Liver (tissue), 8 donors: ENCODE measurements at regions not wholly inside any gene's neighbourhood (a gene's known extent, or its start where the extent isn't known, plus 50 kb on each side); places are given as distances from the start of the nearest gene placed in this dataset.

Experiments used
- DNase-seq: peaks from one replicate; pipeline ENCODE4 v3.0.0-alpha.2; 2017; ENCODE audit warnings: low spot score
- H3K27ac ChIP-seq, 2 donors: one replicate each; pipeline ENCODE4 v1.7.0; 2013; ENCODE audit warnings: inconsistent platforms in 2 of 2, low read length in 2 of 2, control low read depth in 1 of 2, low read depth in 1 of 2, mild to moderate bottlenecking in 1 of 2
- H3K27me3 ChIP-seq, 4 donors: one replicate each; pipeline versions ENCODE4 v1.6.1 to v1.7.0; 2013; ENCODE audit warnings: low read length in 3 of 4, inconsistent platforms in 1 of 4, mild to moderate bottlenecking in 1 of 4, moderate library complexity in 1 of 4; ENCODE audit not compliant: control insufficient read depth in 4 of 4, insufficient read depth in 4 of 4
- H3K36me3 ChIP-seq, 4 donors: one replicate each; pipeline versions ENCODE4 v1.6.1 to v1.7.0; 2013; ENCODE audit warnings: low read length in 3 of 4, mild to moderate bottlenecking in 3 of 4, low read depth in 1 of 4, moderate library complexity in 1 of 4; ENCODE audit not compliant: control insufficient read depth in 4 of 4, insufficient read depth in 3 of 4
- H3K4me1 ChIP-seq, 4 donors: one replicate each; pipeline versions ENCODE4 v1.6.1 to v1.7.0; 2013; ENCODE audit warnings: low read length in 3 of 4, mild to moderate bottlenecking in 3 of 4, moderate library complexity in 1 of 4; ENCODE audit not compliant: control insufficient read depth in 4 of 4, insufficient read depth in 4 of 4
- H3K4me3 ChIP-seq, 3 donors: one replicate each; pipeline versions ENCODE4 v1.6.1 to v1.7.0; 2013; ENCODE audit warnings: low read length in 3 of 3, control low read depth in 1 of 3, low read depth in 1 of 3, mild to moderate bottlenecking in 1 of 3
- H3K9ac ChIP-seq, 2 donors: one replicate each; pipeline ENCODE4 v1.7.0; 2013; ENCODE audit warnings: low read length in 2 of 2, mild to moderate bottlenecking in 2 of 2, moderate library complexity in 2 of 2, control low read depth in 1 of 2, low read depth in 1 of 2
- H3K9me3 ChIP-seq, 4 donors: one replicate each; pipeline versions ENCODE4 v1.6.1 to v1.7.0; 2013; ENCODE audit warnings: low read length in 3 of 4; ENCODE audit not compliant: control insufficient read depth in 4 of 4
- EGR1 ChIP-seq, 2 donors: IDR thresholded peaks; 2 replicates each; pipeline ENCODE4 v1.6.1; 2016 to 2018; ENCODE audit warnings: antibody characterized with exemption in 2 of 2, low read depth in 2 of 2
- FOXA1 ChIP-seq: IDR thresholded peaks from 2 replicates; pipeline ENCODE4 v1.6.1; 2016; ENCODE audit warnings: antibody characterized with exemption
- FOXA2 ChIP-seq: IDR thresholded peaks from 2 replicates; pipeline ENCODE4 v1.6.1; 2016; ENCODE audit warnings: antibody characterized with exemption
- GABPA ChIP-seq, 2 donors: IDR thresholded peaks in 1 of 2; conservative IDR thresholded peaks in 1 of 2; 2 replicates each; pipeline ENCODE4 v1.6.1; 2016; ENCODE audit warnings: antibody characterized with exemption in 2 of 2, mild to moderate bottlenecking in 1 of 2, moderate library complexity in 1 of 2
- HNF4G ChIP-seq: IDR thresholded peaks from 2 replicates; pipeline ENCODE4 v1.6.1; 2016; ENCODE audit warnings: antibody characterized with exemption
- JUND ChIP-seq, 2 donors: IDR thresholded peaks; 2 replicates each; pipeline ENCODE4 v1.6.1; 2016; ENCODE audit warnings: antibody characterized with exemption in 2 of 2
- MAX ChIP-seq: IDR thresholded peaks from 2 replicates; pipeline ENCODE4 v1.6.1; 2016; ENCODE audit warnings: antibody characterized with exemption
- NR2F2 ChIP-seq: IDR thresholded peaks from 2 replicates; pipeline ENCODE4 v1.6.1; 2016; ENCODE audit warnings: antibody characterized with exemption
- RAD21 ChIP-seq, 2 donors: IDR thresholded peaks; 2 replicates each; pipeline ENCODE4 v1.6.1; 2016; ENCODE audit warnings: antibody characterized with exemption in 2 of 2, mild to moderate bottlenecking in 2 of 2
- RXRA ChIP-seq, 2 donors: IDR thresholded peaks; 2 replicates each; pipeline ENCODE4 v1.6.1; 2017 to 2018; ENCODE audit warnings: antibody characterized with exemption in 2 of 2, mild to moderate bottlenecking in 1 of 2
- SP1 ChIP-seq: IDR thresholded peaks from 2 replicates; pipeline ENCODE4 v1.6.1; 2018; ENCODE audit warnings: antibody characterized with exemption, mild to moderate bottlenecking
- TAF1 ChIP-seq: conservative IDR thresholded peaks from 2 replicates; pipeline ENCODE4 v1.6.1; 2016; ENCODE audit warnings: antibody characterized with exemption, mild to moderate bottlenecking
- WGBS: extraction: QIAGEN DNeasy Blood & Tissue Kit; methylation state at CpG from one replicate; pipeline ENCODE4 v1.1.7; 2013; 5-methylcytosine and 5-hydroxymethylcytosine counted together
- TF ChIP-seq, protein P1 (sequence below): IDR thresholded peaks from 2 replicates; pipeline ENCODE4 v1.6.1; 2016; ENCODE audit warnings: antibody characterized with exemption
- TF ChIP-seq, protein P2 (sequence below): IDR thresholded peaks from 2 replicates; pipeline ENCODE4 v1.6.1; 2016; ENCODE audit warnings: antibody characterized with exemption, mild to moderate bottlenecking
- TF ChIP-seq, protein P3 (sequence below): fragments of 150-350 bp; IDR thresholded peaks from 2 replicates; pipeline ENCODE4 v1.5.1; 2017; ENCODE audit warnings: improper control_type of control experiment, low read depth, low read length; ENCODE audit not compliant: missing input control
- donor health status: healthy.
- donor health status: healthy.
- donor health status: healthy.
- donor health status: healthy.
- donor health status: healthy.

DNA sequence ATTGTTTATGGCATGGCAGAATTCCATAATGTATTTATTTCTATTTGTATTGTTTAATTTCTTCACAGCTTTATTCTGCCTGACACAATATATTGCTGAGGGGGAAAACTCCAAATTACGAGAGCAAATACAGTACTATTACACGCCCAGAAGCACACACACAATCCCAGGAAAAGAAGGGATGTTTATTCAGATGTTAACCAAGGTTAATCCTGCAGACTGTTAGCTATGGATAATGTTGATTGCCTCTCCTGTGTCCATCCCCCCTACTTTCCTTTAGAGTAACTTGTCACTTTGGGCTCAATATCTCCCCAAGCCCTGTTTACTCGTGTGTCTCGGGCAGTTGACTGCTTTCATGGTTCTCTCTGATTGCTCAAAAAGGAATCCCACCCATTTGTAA lies 84.2 kb upstream of the ERCC6L2 start:
- H3K9me3 ChIP-seq, result no peaks in the 10 kb centered on the region
- DNase-seq, result no peak
- H3K36me3 ChIP-seq, result no peaks in the 10 kb centered on the region
- no peaks in the 10 kb centered on the region for H3K4me1 ChIP-seq
- H3K27me3 ChIP-seq, result no peaks in the 10 kb centered on the region
- H3K9ac ChIP-seq, result no peak overlapping the region
- no peak overlapping the region for H3K27ac ChIP-seq
- WGBS, result 87% methylated on average over 4 of the region's 4 CpGs
- TF ChIP-seq EGR1 (IDR thresholded peaks at IDR 0.05; ENCODE audit: low read depth in 2 of 2), result no peak
- no peak for TF ChIP-seq RAD21 (IDR thresholded peaks at IDR 0.05)
- TF ChIP-seq RXRA (IDR thresholded peaks at IDR 0.05), result no peak
- TF ChIP-seq HNF4G, result no peak
- no peak for TF ChIP-seq GABPA (IDR thresholded peaks at IDR 0.05 in 1 of 2, conservative IDR thresholded peaks at IDR 0.05 in 1 of 2)
- TF ChIP-seq TAF1, result no peak
- TF ChIP-seq JUND (IDR thresholded peaks at IDR 0.05), result no peak
- TF ChIP-seq FOXA1, result no peak
- TF ChIP-seq NR2F2, result no peak
- TF ChIP-seq FOXA2, result no peak
- TF ChIP-seq SP1, result no peak
- TF ChIP-seq, protein P1, sequence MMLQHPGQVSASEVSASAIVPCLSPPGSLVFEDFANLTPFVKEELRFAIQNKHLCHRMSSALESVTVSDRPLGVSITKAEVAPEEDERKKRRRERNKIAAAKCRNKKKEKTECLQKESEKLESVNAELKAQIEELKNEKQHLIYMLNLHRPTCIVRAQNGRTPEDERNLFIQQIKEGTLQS, result no peak
- no peak overlapping the region for H3K4me3 ChIP-seq

- no peak for DNase-seq
- Histone ChIP-seq H3K9me3 (no peaks in the 10 kb centered on the region), H3K4me1 (no peaks in the 10 kb centered on the region), H3K27me3 (no peaks in the 10 kb centered on the region), H3K36me3 (no peaks in the 10 kb centered on the region), H3K9ac (no peak overlapping the region), H3K27ac (no peak overlapping the region), H3K4me3 (no peak overlapping the region)
- TF ChIP-seq, protein P2, sequence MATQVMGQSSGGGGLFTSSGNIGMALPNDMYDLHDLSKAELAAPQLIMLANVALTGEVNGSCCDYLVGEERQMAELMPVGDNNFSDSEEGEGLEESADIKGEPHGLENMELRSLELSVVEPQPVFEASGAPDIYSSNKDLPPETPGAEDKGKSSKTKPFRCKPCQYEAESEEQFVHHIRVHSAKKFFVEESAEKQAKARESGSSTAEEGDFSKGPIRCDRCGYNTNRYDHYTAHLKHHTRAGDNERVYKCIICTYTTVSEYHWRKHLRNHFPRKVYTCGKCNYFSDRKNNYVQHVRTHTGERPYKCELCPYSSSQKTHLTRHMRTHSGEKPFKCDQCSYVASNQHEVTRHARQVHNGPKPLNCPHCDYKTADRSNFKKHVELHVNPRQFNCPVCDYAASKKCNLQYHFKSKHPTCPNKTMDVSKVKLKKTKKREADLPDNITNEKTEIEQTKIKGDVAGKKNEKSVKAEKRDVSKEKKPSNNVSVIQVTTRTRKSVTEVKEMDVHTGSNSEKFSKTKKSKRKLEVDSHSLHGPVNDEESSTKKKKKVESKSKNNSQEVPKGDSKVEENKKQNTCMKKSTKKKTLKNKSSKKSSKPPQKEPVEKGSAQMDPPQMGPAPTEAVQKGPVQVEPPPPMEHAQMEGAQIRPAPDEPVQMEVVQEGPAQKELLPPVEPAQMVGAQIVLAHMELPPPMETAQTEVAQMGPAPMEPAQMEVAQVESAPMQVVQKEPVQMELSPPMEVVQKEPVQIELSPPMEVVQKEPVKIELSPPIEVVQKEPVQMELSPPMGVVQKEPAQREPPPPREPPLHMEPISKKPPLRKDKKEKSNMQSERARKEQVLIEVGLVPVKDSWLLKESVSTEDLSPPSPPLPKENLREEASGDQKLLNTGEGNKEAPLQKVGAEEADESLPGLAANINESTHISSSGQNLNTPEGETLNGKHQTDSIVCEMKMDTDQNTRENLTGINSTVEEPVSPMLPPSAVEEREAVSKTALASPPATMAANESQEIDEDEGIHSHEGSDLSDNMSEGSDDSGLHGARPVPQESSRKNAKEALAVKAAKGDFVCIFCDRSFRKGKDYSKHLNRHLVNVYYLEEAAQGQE, result no peak
- TF ChIP-seq, protein P3, sequence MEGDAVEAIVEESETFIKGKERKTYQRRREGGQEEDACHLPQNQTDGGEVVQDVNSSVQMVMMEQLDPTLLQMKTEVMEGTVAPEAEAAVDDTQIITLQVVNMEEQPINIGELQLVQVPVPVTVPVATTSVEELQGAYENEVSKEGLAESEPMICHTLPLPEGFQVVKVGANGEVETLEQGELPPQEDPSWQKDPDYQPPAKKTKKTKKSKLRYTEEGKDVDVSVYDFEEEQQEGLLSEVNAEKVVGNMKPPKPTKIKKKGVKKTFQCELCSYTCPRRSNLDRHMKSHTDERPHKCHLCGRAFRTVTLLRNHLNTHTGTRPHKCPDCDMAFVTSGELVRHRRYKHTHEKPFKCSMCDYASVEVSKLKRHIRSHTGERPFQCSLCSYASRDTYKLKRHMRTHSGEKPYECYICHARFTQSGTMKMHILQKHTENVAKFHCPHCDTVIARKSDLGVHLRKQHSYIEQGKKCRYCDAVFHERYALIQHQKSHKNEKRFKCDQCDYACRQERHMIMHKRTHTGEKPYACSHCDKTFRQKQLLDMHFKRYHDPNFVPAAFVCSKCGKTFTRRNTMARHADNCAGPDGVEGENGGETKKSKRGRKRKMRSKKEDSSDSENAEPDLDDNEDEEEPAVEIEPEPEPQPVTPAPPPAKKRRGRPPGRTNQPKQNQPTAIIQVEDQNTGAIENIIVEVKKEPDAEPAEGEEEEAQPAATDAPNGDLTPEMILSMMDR, result no peak
- TF ChIP-seq FOXA1 (no peak), NR2F2 (no peak), RAD21 (IDR thresholded peaks at IDR 0.05) (no peak), TAF1 (no peak), FOXA2 (no peak), RXRA (IDR thresholded peaks at IDR 0.05) (no peak), JUND (IDR thresholded peaks at IDR 0.05) (no peak), MAX (no peak)
- WGBS, result 81% methylated on average over 6 of the region's 6 CpGs
Observed at GRCh38 chr9:95788521-95788991, 86.9 kb upstream of the ERCC6L2 start.
